Activated T-cell treated with anti-CD3 and anti-CD28 coated beads, Interleukin-2, amount 50 U/mL, for 72 hours (primary cell): ENCODE measurements at regions not wholly inside any gene's neighbourhood (a gene's known extent, or its start where the extent isn't known, plus 50 kb on each side); places are given as distances from the start of the nearest gene placed in this dataset.

Experiments
- ATAC-seq, 2 donors: fragments of 150-1000 bp; cut with Tn5 transposase; replicated peaks in 1 of 2; 2 replicates each; pipeline ENCODE4 v1.10.0; 2021; ENCODE audit warnings: moderate library complexity in 2 of 2, mild to moderate bottlenecking in 1 of 2
- DNase-seq, 2 donors: peaks; one replicate each; pipeline ENCODE4 v3.0.0; 2021 to 2022; ENCODE audit warnings: mixed read lengths in 1 of 2
- H3K27ac Mint-ChIP-seq: one replicate; pipeline ENCODE4 v1.8.0; 2022; ENCODE audit warnings: mild to moderate bottlenecking, moderate library complexity, mixed read lengths
- H3K27me3 Mint-ChIP-seq: one replicate; pipeline ENCODE4 v1.8.0; 2022; ENCODE audit warnings: low read depth, mixed read lengths
- H3K36me3 Mint-ChIP-seq, 2 donors: one replicate each; pipeline ENCODE4 v1.8.0; 2022; ENCODE audit warnings: mixed read lengths in 2 of 2, mild to moderate bottlenecking in 1 of 2; ENCODE audit not compliant: insufficient read depth in 2 of 2
- H3K4me1 Mint-ChIP-seq: one replicate; pipeline ENCODE4 v1.8.0; 2022; ENCODE audit warnings: low read depth, mixed read lengths
- H3K4me3 Mint-ChIP-seq, 2 donors: one replicate each; pipeline ENCODE4 v1.8.0; 2022; ENCODE audit warnings: mild to moderate bottlenecking in 2 of 2, mixed read lengths in 2 of 2, moderate library complexity in 2 of 2
- H3K9me3 Mint-ChIP-seq, 2 donors: one replicate each; pipeline ENCODE4 v1.8.0; 2022; ENCODE audit warnings: mixed read lengths in 2 of 2

- DNase-seq = no peak
- Mint-ChIP-seq H3K4me1 (no peaks in the 10 kb centered on the region), H3K27me3 (no peaks in the 10 kb centered on the region), H3K36me3 (peaks cover 1 to 2% of the 10 kb centered on the region in 2 donors), H3K9me3 (peaks cover 8 to 14% of the 10 kb centered on the region in 2 donors), H3K4me3 (no peak overlapping the region), H3K27ac (no peak overlapping the region)
- no peak for ATAC-seq
Observed at GRCh38 chr11:80505771-80506170, 1064.9 kb upstream of the TENM4 start.

GRCh38 chr11:80503990-80504389, 1063.2 kb upstream of the TENM4 start:
- peaks cover 8 to 19% of the 10 kb centered on the region in 2 donors for H3K9me3 Mint-ChIP-seq
- no peaks in the 10 kb centered on the region for H3K4me1 Mint-ChIP-seq
- no peak for ATAC-seq
- no peaks in the 10 kb centered on the region for H3K27me3 Mint-ChIP-seq
- DNase-seq = no peak
- H3K27ac Mint-ChIP-seq = no peak overlapping the region
- H3K4me3 Mint-ChIP-seq = no peak overlapping the region
- H3K36me3 Mint-ChIP-seq = peaks cover 0 to 1% of the 10 kb centered on the region in 2 donors

- ATAC-seq = no peak
- Mint-ChIP-seq H3K4me3 (no peak overlapping the region), H3K9me3 (peaks cover 3 to 13% of the 10 kb centered on the region in 2 donors), H3K27ac (no peak overlapping the region), H3K4me1 (no peaks in the 10 kb centered on the region), H3K36me3 (no peaks in the 10 kb centered on the region), H3K27me3 (no peaks in the 10 kb centered on the region)
- DNase-seq = no peak
Observed at GRCh38 chr11:80502511-80502910, 1061.7 kb upstream of the TENM4 start.

- Mint-ChIP-seq H3K27me3 (no peaks in the 10 kb centered on the region), H3K4me3 (no peak overlapping the region), H3K4me1 (no peaks in the 10 kb centered on the region), H3K36me3 (peaks cover 0 to 4% of the 10 kb centered on the region in 2 donors), H3K27ac (no peak overlapping the region), H3K9me3 (peaks cover 5 to 10% of the 10 kb centered on the region in 2 donors)
- ATAC-seq (no peak), DNase-seq (no peak)
Observed at GRCh38 chr11:80495116-80495515, 1054.3 kb upstream of the TENM4 start.

- H3K4me3 Mint-ChIP-seq = no peak overlapping the region
- H3K27ac Mint-ChIP-seq = no peak overlapping the region
- peaks cover 0 to 2% of the 10 kb centered on the region in 2 donors for H3K36me3 Mint-ChIP-seq
- no peaks in the 10 kb centered on the region for H3K4me1 Mint-ChIP-seq
- H3K27me3 Mint-ChIP-seq = no peaks in the 10 kb centered on the region
- DNase-seq (no peak), ATAC-seq (no peak)
- peaks cover 15 to 17% of the 10 kb centered on the region in 2 donors for H3K9me3 Mint-ChIP-seq
Observed at GRCh38 chr11:80487952-80488351, 1047.1 kb upstream of the TENM4 start.

GRCh38 chr11:80486678-80487077, 1045.8 kb upstream of the TENM4 start:
- no peaks in the 10 kb centered on the region for H3K27me3 Mint-ChIP-seq
- peaks cover 15 to 19% of the 10 kb centered on the region in 2 donors for H3K9me3 Mint-ChIP-seq
- DNase-seq = no peak
- no peak overlapping the region for H3K4me3 Mint-ChIP-seq
- H3K4me1 Mint-ChIP-seq = no peaks in the 10 kb centered on the region
- no peak for ATAC-seq
- H3K27ac Mint-ChIP-seq = no peak overlapping the region
- H3K36me3 Mint-ChIP-seq = peaks cover 0 to 2% of the 10 kb centered on the region in 2 donors

- no peak overlapping the region for H3K4me3 Mint-ChIP-seq
- no peak overlapping the region for H3K27ac Mint-ChIP-seq
- DNase-seq (no peak), ATAC-seq (no peak)
- no peaks in the 10 kb centered on the region for H3K36me3 Mint-ChIP-seq
- H3K27me3 Mint-ChIP-seq = no peaks in the 10 kb centered on the region
- peaks cover 7 to 13% of the 10 kb centered on the region in 2 donors for H3K9me3 Mint-ChIP-seq
- H3K4me1 Mint-ChIP-seq = no peaks in the 10 kb centered on the region
Observed at GRCh38 chr11:80477178-80477577, 1036.3 kb upstream of the TENM4 start.

GRCh38 chr11:80473562-80473961, 1032.7 kb upstream of the TENM4 start:
- DNase-seq (no peak), ATAC-seq (no peak)
- H3K9me3 Mint-ChIP-seq = peaks cover 5 to 13% of the 10 kb centered on the region in 2 donors
- H3K27ac Mint-ChIP-seq = no peak overlapping the region
- no peaks in the 10 kb centered on the region for H3K4me1 Mint-ChIP-seq
- H3K36me3 Mint-ChIP-seq = no peaks in the 10 kb centered on the region
- H3K27me3 Mint-ChIP-seq = no peaks in the 10 kb centered on the region
- no peak overlapping the region for H3K4me3 Mint-ChIP-seq

- no peaks in the 10 kb centered on the region for H3K27me3 Mint-ChIP-seq
Observed at GRCh38 chr11:80469871-80470270, 1029.0 kb upstream of the TENM4 start.

GRCh38 chr11:80466570-80466969, 1025.7 kb upstream of the TENM4 start:
- no peak overlapping the region for H3K27ac Mint-ChIP-seq
- ATAC-seq = no peak
- DNase-seq = no peak
- H3K36me3 Mint-ChIP-seq = peaks cover 2 to 7% of the 10 kb centered on the region in 2 donors
- H3K9me3 Mint-ChIP-seq = peaks cover 10 to 15% of the 10 kb centered on the region in 2 donors
- H3K4me1 Mint-ChIP-seq = no peaks in the 10 kb centered on the region
- no peaks in the 10 kb centered on the region for H3K27me3 Mint-ChIP-seq
- no peak overlapping the region for H3K4me3 Mint-ChIP-seq

More at GRCh38 chr11:80469871-80470270, 1029.0 kb upstream of the TENM4 start:
- no peak for DNase-seq
- H3K4me3 Mint-ChIP-seq = no peak overlapping the region
- H3K9me3 Mint-ChIP-seq = peaks cover 18% of the 10 kb centered on the region in 2 donors
- peaks cover 2 to 7% of the 10 kb centered on the region in 2 donors for H3K36me3 Mint-ChIP-seq
- ATAC-seq = no peak
- H3K27ac Mint-ChIP-seq = no peak overlapping the region
- no peaks in the 10 kb centered on the region for H3K4me1 Mint-ChIP-seq

- ATAC-seq = no peak
- DNase-seq = no peak
- H3K27ac Mint-ChIP-seq = no peak overlapping the region
- H3K36me3 Mint-ChIP-seq = peaks cover 2 to 11% of the 10 kb centered on the region in 2 donors
- peaks cover 12 to 23% of the 10 kb centered on the region in 2 donors for H3K9me3 Mint-ChIP-seq
- H3K4me3 Mint-ChIP-seq = no peak overlapping the region
- H3K27me3 Mint-ChIP-seq = no peaks in the 10 kb centered on the region
- no peaks in the 10 kb centered on the region for H3K4me1 Mint-ChIP-seq
Observed at GRCh38 chr11:80462211-80462610, 1021.4 kb upstream of the TENM4 start.

- DNase-seq = no peak
- H3K9me3 Mint-ChIP-seq = peaks cover 3 to 14% of the 10 kb centered on the region in 2 donors
- peaks cover 0 to 4% of the 10 kb centered on the region in 2 donors for H3K36me3 Mint-ChIP-seq
- no peak overlapping the region for H3K27ac Mint-ChIP-seq
- H3K4me3 Mint-ChIP-seq = no peak overlapping the region
- no peaks in the 10 kb centered on the region for H3K27me3 Mint-ChIP-seq
- no peak for ATAC-seq
- H3K4me1 Mint-ChIP-seq = no peaks in the 10 kb centered on the region
Observed at GRCh38 chr11:80458376-80458775, 1017.5 kb upstream of the TENM4 start.

GRCh38 chr11:80457823-80458222, 1017.0 kb upstream of the TENM4 start:
- Mint-ChIP-seq H3K36me3 (peaks cover 0 to 4% of the 10 kb centered on the region in 2 donors), H3K27me3 (no peaks in the 10 kb centered on the region), H3K4me3 (no peak overlapping the region), H3K9me3 (peaks cover 3 to 14% of the 10 kb centered on the region in 2 donors), H3K4me1 (no peaks in the 10 kb centered on the region), H3K27ac (no peak overlapping the region)
- ATAC-seq (no peak), DNase-seq (no peak)

- Mint-ChIP-seq H3K4me1 (no peaks in the 10 kb centered on the region), H3K27ac (no peak overlapping the region), H3K9me3 (peaks cover 3 to 16% of the 10 kb centered on the region in 2 donors), H3K36me3 (peaks cover 0 to 4% of the 10 kb centered on the region in 2 donors), H3K27me3 (no peaks in the 10 kb centered on the region), H3K4me3 (no peak overlapping the region)
- no peak for ATAC-seq
- no peak for DNase-seq
Observed at GRCh38 chr11:80455818-80456217, 1015.0 kb upstream of the TENM4 start.
